ENCODE measurements at regions not wholly inside any gene's neighbourhood (a gene's known extent, or its start where the extent isn't known, plus 50 kb on each side); places are given as distances from the start of the nearest gene placed in this dataset.
"Not testable (repeated sequence)": the region's sequence is repeated elsewhere in the genome, so short reads cannot be mapped to it uniquely, and the experiment has no call there.

GRCh38 chr2:209008636-209009287 is 415.1 kb upstream of the MAP2 start:
- DNase-seq (ENCODE audit: low read depth) = no peak
- no peak for TF ChIP-seq CTCF (IDR thresholded peaks at IDR 0.05; ENCODE audit: control insufficient read depth, insufficient read depth, low read depth, low read length, missing control alignments)
- H3K4me3 ChIP-seq (ENCODE audit: control insufficient read depth, low read depth, low read length) = no peak overlapping the region

- not testable (repeated sequence) for H3K4me3 ChIP-seq (ENCODE audit: control insufficient read depth, low read depth, low read length); DNase-seq (ENCODE audit: low read depth)
Observed at GRCh38 chr2:209018633-209019032, 405.2 kb upstream of the MAP2 start.

- TF ChIP-seq CTCF (IDR thresholded peaks at IDR 0.05; ENCODE audit: control insufficient read depth, insufficient read depth, low read depth, low read length, missing control alignments) = no peak
- H3K4me3 ChIP-seq (ENCODE audit: control insufficient read depth, low read depth, low read length) = no peak overlapping the region
- no peak for DNase-seq (ENCODE audit: low read depth)
Observed at GRCh38 chr2:209029249-209029648, 394.6 kb upstream of the MAP2 start.

GRCh38 chr2:209044307-209044706 is 379.5 kb upstream of the MAP2 start:
- no peak for TF ChIP-seq CTCF (IDR thresholded peaks at IDR 0.05; ENCODE audit: control insufficient read depth, insufficient read depth, low read depth, low read length, missing control alignments)
- no peak for DNase-seq (ENCODE audit: low read depth)
- no peak overlapping the region for H3K4me3 ChIP-seq (ENCODE audit: control insufficient read depth, low read depth, low read length)

- DNase-seq (ENCODE audit: low read depth) = no peak
- TF ChIP-seq CTCF (IDR thresholded peaks at IDR 0.05; ENCODE audit: control insufficient read depth, insufficient read depth, low read depth, low read length, missing control alignments) = no peak
- no peak overlapping the region for H3K4me3 ChIP-seq (ENCODE audit: control insufficient read depth, low read depth, low read length)
Observed at GRCh38 chr2:209046163-209046562, 377.7 kb upstream of the MAP2 start.

GRCh38 chr2:209049608-209050007 is 374.2 kb upstream of the MAP2 start:
- H3K4me3 ChIP-seq (ENCODE audit: control insufficient read depth, low read depth, low read length) = no peak overlapping the region
- no peak for DNase-seq (ENCODE audit: low read depth)
- TF ChIP-seq CTCF (IDR thresholded peaks at IDR 0.05; ENCODE audit: control insufficient read depth, insufficient read depth, low read depth, low read length, missing control alignments) = no peak

GRCh38 chr2:209062210-209062609 is 361.6 kb upstream of the MAP2 start:
- no peak overlapping the region for H3K4me3 ChIP-seq (ENCODE audit: control insufficient read depth, low read depth, low read length)
- TF ChIP-seq CTCF (IDR thresholded peaks at IDR 0.05; ENCODE audit: control insufficient read depth, insufficient read depth, low read depth, low read length, missing control alignments) = no peak
- no peak for DNase-seq (ENCODE audit: low read depth)
